Trophoblast cell (in vitro differentiated cells and primary cell): ENCODE measurements at regions not wholly inside any gene's neighbourhood (a gene's known extent, or its start where the extent isn't known, plus 50 kb on each side); places are given as distances from the start of the nearest gene placed in this dataset.
A peak's percentile ranks its signal among the peaks of the same experiment; 100 is the strongest.

Experiments used
- DNase-seq, 2 donors: peaks; one replicate each; pipeline ENCODE4 v3.0.0-alpha.2; 2016
- H2AFZ ChIP-seq: 2 replicates; pipeline ENCODE4 v1.6.1; 2013; ENCODE audit warnings: low read length, moderate library complexity, mild to moderate bottlenecking; ENCODE audit not compliant: insufficient read depth, poor library complexity
- H2AK5ac ChIP-seq: 2 replicates; pipeline ENCODE4 v1.6.1; 2013; ENCODE audit warnings: mild to moderate bottlenecking, low read length
- H2BK120ac ChIP-seq: 2 replicates; pipeline ENCODE4 v1.6.1; 2013; ENCODE audit warnings: low read length, mild to moderate bottlenecking, moderate library complexity; ENCODE audit not compliant: insufficient read depth, poor library complexity
- H2BK12ac ChIP-seq: 2 replicates; pipeline ENCODE4 v1.6.1; 2013; ENCODE audit warnings: mild to moderate bottlenecking, low read length, moderate library complexity
- H2BK5ac ChIP-seq: 2 replicates; pipeline ENCODE4 v1.6.1; 2013; ENCODE audit warnings: low read length, low read depth, moderate library complexity, mild to moderate bottlenecking; ENCODE audit not compliant: poor library complexity
- H3K14ac ChIP-seq: 2 replicates; pipeline ENCODE4 v1.6.1; 2013; ENCODE audit warnings: mild to moderate bottlenecking, low read length
- H3K18ac ChIP-seq: 2 replicates; pipeline ENCODE4 v1.6.1; 2013; ENCODE audit warnings: mild to moderate bottlenecking, low read length
- H3K23ac ChIP-seq: 2 replicates; pipeline ENCODE4 v1.6.1; 2013; ENCODE audit warnings: low read length
- H3K27ac ChIP-seq: 2 replicates; pipeline ENCODE4 v1.5.1; 2013; ENCODE audit warnings: low read depth, mild to moderate bottlenecking, inconsistent platforms, low read length, moderate library complexity
- H3K27me3 ChIP-seq: 2 replicates; pipeline ENCODE4 v1.6.1; 2013; ENCODE audit warnings: inconsistent platforms, mild to moderate bottlenecking, low read length, moderate library complexity; ENCODE audit not compliant: insufficient read depth
- H3K36me3 ChIP-seq, 2 experiments: 1 replicate in 1 of 2; 2 replicates in 1 of 2; pipeline ENCODE4 v1.6.1; 2013; ENCODE audit warnings: low read length in 2 of 2, mild to moderate bottlenecking in 2 of 2, moderate library complexity in 1 of 2; ENCODE audit not compliant: insufficient read depth in 2 of 2, control insufficient read depth in 1 of 2
- H3K4ac ChIP-seq: 2 replicates; pipeline ENCODE4 v1.6.1; 2013; ENCODE audit warnings: low read depth, mild to moderate bottlenecking, low read length, moderate library complexity
- H3K4me1 ChIP-seq, 2 experiments: 1 replicate in 1 of 2; 2 replicates in 1 of 2; pipeline ENCODE4 v1.6.1; 2013; ENCODE audit warnings: low read length in 2 of 2, mild to moderate bottlenecking in 2 of 2, moderate library complexity in 1 of 2; ENCODE audit not compliant: insufficient read depth in 2 of 2, control insufficient read depth in 1 of 2
- H3K4me2 ChIP-seq: 2 replicates; pipeline ENCODE4 v1.6.1; 2013; ENCODE audit warnings: inconsistent platforms, mild to moderate bottlenecking, low read length, moderate library complexity
- H3K4me3 ChIP-seq: 2 replicates; pipeline ENCODE4 v1.5.1; 2013; ENCODE audit warnings: mild to moderate bottlenecking, low read depth, low read length, inconsistent platforms
- H3K79me1 ChIP-seq: one replicate; pipeline ENCODE4 v1.6.1; 2013; ENCODE audit warnings: low read length
- H3K79me2 ChIP-seq: 2 replicates; pipeline ENCODE4 v1.6.1; 2013; ENCODE audit warnings: low read length, mild to moderate bottlenecking; ENCODE audit not compliant: control insufficient read depth, insufficient read depth, poor library complexity
- H3K9ac ChIP-seq: 2 replicates; pipeline ENCODE4 v1.6.1; 2013; ENCODE audit warnings: mild to moderate bottlenecking, low read length
- H3K9me3 ChIP-seq: 2 replicates; pipeline ENCODE4 v1.6.1; 2013; ENCODE audit warnings: low read depth, mild to moderate bottlenecking, control low read depth, inconsistent platforms, low read length; ENCODE audit not compliant: insufficient read depth
- H4K12ac ChIP-seq: 2 replicates; pipeline ENCODE4 v1.6.1; 2013; ENCODE audit warnings: low read depth, mild to moderate bottlenecking, low read length, moderate library complexity
- H4K8ac ChIP-seq: 2 replicates; pipeline ENCODE4 v1.6.1; 2013; ENCODE audit warnings: low read depth, mild to moderate bottlenecking, low read length, moderate library complexity
- H4K91ac ChIP-seq: one replicate; pipeline ENCODE4 v1.6.1; 2013; ENCODE audit warnings: low read depth, mild to moderate bottlenecking, low read length, moderate library complexity
- WGBS: extraction: QIAGEN DNeasy Blood & Tissue Kit; methylation state at CpG from one replicate; pipeline ENCODE4 v1.1.7; 2013; ENCODE audit warnings: missing lambda C conversion rate; ENCODE audit not compliant: insufficient read length, insufficient coverage; ENCODE audit errors: extremely low coverage; 5-methylcytosine and 5-hydroxymethylcytosine counted together

GRCh38 chr5:105530716-105531261, 1968.2 kb upstream of the NUDT12 start:
- Histone ChIP-seq H2BK12ac (no peak overlapping the region), H3K23ac (no peak overlapping the region), H3K79me2 (no peaks in the 10 kb centered on the region), H3K4me1 (no peaks in the 10 kb centered on the region), H3K9ac (no peak overlapping the region), H3K36me3 (no peaks in the 10 kb centered on the region), H3K4me3 (no peak overlapping the region), H3K4ac (no peak overlapping the region), H3K27me3 (no peaks in the 10 kb centered on the region), H2AK5ac (no peak overlapping the region), H3K9me3 (peaks cover 2% of the 10 kb centered on the region), H2BK5ac (no peak overlapping the region), H3K18ac (no peak overlapping the region), H2AFZ (no peak overlapping the region), H4K91ac (no peak overlapping the region), H3K27ac (no peak overlapping the region), H2BK120ac (no peak overlapping the region), H3K79me1 (no peaks in the 10 kb centered on the region), H4K12ac (no peak overlapping the region), H3K4me2 (no peak overlapping the region), H4K8ac (no peak overlapping the region), H3K14ac (no peak overlapping the region)
- no CpG with 5 or more reads among the region's 3 CpGs for WGBS
- peak; percentile 52 to 74 for DNase-seq

GRCh38 chr5:105529851-105530250, 1967.3 kb upstream of the NUDT12 start:
- Histone ChIP-seq H2BK120ac (no peak overlapping the region), H3K4me2 (no peak overlapping the region), H3K4ac (no peak overlapping the region), H2AK5ac (no peak overlapping the region), H4K12ac (no peak overlapping the region), H3K27ac (no peak overlapping the region), H2AFZ (no peak overlapping the region), H3K9me3 (peaks cover 2% of the 10 kb centered on the region), H3K36me3 (no peaks in the 10 kb centered on the region), H4K91ac (no peak overlapping the region), H3K27me3 (no peaks in the 10 kb centered on the region), H2BK12ac (no peak overlapping the region), H3K14ac (no peak overlapping the region), H3K9ac (no peak overlapping the region), H3K18ac (no peak overlapping the region), H2BK5ac (no peak overlapping the region), H3K4me1 (no peaks in the 10 kb centered on the region), H3K4me3 (no peak overlapping the region), H3K79me2 (no peaks in the 10 kb centered on the region), H3K79me1 (no peaks in the 10 kb centered on the region), H3K23ac (no peak overlapping the region), H4K8ac (no peak overlapping the region)
- no CpG with 5 or more reads among the region's 5 CpGs for WGBS
- no peak for DNase-seq

- Histone ChIP-seq H2AK5ac (no peak overlapping the region), H3K9ac (no peak overlapping the region), H3K4me3 (no peak overlapping the region), H4K91ac (no peak overlapping the region), H2AFZ (no peak overlapping the region), H3K27ac (no peak overlapping the region), H3K4me2 (no peak overlapping the region), H3K79me1 (no peaks in the 10 kb centered on the region), H3K4me1 (no peaks in the 10 kb centered on the region), H3K18ac (no peak overlapping the region), H3K23ac (no peak overlapping the region), H3K9me3 (no peaks in the 10 kb centered on the region), H3K36me3 (no peaks in the 10 kb centered on the region), H2BK5ac (no peak overlapping the region), H3K79me2 (no peaks in the 10 kb centered on the region), H2BK12ac (no peak overlapping the region), H4K12ac (no peak overlapping the region), H2BK120ac (no peak overlapping the region), H3K27me3 (no peaks in the 10 kb centered on the region), H4K8ac (no peak overlapping the region), H3K4ac (no peak overlapping the region), H3K14ac (no peak overlapping the region)
- no CpG with 5 or more reads among the region's 2 CpGs for WGBS
- no peak for DNase-seq
These were observed 1945.9 kb upstream of the NUDT12 start for GRCh38 chr5:105508519-105508918.

- no peak overlapping the region for H3K18ac ChIP-seq
- H3K4me2 ChIP-seq: no peak overlapping the region
- no peak overlapping the region for H4K91ac ChIP-seq
- no peaks in the 10 kb centered on the region for H3K79me2 ChIP-seq
- H3K23ac ChIP-seq: no peak overlapping the region
- H2BK120ac ChIP-seq: no peak overlapping the region
- H3K4ac ChIP-seq: no peak overlapping the region
- H3K14ac ChIP-seq: no peak overlapping the region
- no peak overlapping the region for H2AK5ac ChIP-seq
- H2BK12ac ChIP-seq: no peak overlapping the region
- no peak overlapping the region for H4K8ac ChIP-seq
- no peaks in the 10 kb centered on the region for H3K36me3 ChIP-seq
- no peak overlapping the region for H3K27ac ChIP-seq
- no peak overlapping the region for H3K4me3 ChIP-seq
- WGBS: no CpG with 5 or more reads among the region's 2 CpGs
- H2BK5ac ChIP-seq: no peak overlapping the region
- H3K4me1 ChIP-seq: no peaks in the 10 kb centered on the region
- H2AFZ ChIP-seq: no peak overlapping the region
- H3K79me1 ChIP-seq: no peaks in the 10 kb centered on the region
- no peak overlapping the region for H3K9ac ChIP-seq
- H3K9me3 ChIP-seq: no peaks in the 10 kb centered on the region
- H4K12ac ChIP-seq: no peak overlapping the region
- peak; percentile 28 to 52 for DNase-seq
- H3K27me3 ChIP-seq: no peaks in the 10 kb centered on the region
These were observed 1944.2 kb upstream of the NUDT12 start for GRCh38 chr5:105506692-105507277.
